Fibroblast of the conjunctiva (primary cell): ENCODE measurements at regions not wholly inside any gene's neighbourhood (a gene's known extent, or its start where the extent isn't known, plus 50 kb on each side); places are given as distances from the start of the nearest gene placed in this dataset.

ENCODE experiments used
- DNase-seq: peaks from one replicate; pipeline ENCODE4 v3.0.0-alpha.2; 2010; ENCODE audit warnings: low read depth

DNA sequence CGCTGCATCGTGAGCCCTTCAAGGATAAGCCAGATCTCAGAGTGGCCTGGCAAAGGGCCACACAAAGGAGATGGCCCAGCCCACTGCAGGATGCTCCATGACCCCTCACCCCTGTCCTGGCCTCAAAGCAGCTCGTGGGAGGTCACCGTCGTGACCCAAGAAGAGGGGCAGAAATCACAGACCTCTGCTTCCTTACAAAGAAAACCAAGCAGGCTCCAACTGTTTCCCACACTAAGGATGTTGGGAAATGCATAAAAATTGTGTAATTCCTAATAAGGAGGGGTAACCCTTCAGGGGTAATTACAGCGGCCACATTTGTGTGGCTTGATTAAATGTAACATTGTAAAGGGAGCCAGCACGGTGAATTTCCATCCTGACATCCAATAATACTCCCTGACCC, 102.3 kb downstream of the BOD1L2 start:
- no peak for DNase-seq

DNA sequence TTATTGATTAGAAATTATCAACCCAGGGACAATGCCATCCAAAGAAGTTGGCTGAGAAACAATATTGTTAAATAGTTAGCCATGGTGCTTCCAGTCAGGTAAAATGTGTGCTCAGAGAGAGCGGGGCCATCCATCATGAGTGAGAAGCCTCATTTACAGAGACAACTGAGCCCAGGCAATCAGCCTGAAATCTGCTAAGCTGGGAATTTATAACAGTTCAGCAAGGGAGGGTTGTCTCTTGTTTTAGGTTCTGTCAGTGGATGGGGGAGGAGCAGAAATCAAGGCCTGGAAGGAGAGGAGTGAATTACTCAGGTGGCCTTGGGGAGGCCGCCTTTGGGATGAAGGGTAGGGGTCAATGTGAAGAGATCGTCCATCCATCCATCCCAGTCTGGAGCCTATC, 102.5 kb upstream of the ST8SIA3 start:
- DNase-seq = no peak

DNA sequence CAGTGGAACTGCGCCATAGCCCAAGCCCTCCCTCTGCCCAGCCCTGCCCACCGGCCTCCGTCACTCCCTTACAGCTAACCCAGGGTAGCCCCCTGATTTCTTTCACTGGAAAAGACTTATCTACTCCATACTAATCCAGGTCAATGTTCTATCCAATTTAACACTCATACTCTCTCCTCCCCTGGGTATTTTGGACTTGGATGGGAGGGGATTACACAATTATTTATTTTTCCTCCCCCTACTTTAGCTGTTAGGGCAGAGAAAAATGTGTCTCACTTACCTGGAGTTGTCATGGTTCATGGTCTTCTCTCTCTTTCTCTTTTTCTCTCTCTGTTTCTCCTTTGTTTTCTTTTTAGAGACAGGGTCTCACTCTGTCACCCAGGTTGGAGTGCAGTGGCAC, 100.6 kb upstream of the ST8SIA3 start:
- no peak for DNase-seq

- no peak for DNase-seq
These were observed 98.5 kb upstream of the ST8SIA3 start for GRCh38 chr18:57253903-57254302.

DNA sequence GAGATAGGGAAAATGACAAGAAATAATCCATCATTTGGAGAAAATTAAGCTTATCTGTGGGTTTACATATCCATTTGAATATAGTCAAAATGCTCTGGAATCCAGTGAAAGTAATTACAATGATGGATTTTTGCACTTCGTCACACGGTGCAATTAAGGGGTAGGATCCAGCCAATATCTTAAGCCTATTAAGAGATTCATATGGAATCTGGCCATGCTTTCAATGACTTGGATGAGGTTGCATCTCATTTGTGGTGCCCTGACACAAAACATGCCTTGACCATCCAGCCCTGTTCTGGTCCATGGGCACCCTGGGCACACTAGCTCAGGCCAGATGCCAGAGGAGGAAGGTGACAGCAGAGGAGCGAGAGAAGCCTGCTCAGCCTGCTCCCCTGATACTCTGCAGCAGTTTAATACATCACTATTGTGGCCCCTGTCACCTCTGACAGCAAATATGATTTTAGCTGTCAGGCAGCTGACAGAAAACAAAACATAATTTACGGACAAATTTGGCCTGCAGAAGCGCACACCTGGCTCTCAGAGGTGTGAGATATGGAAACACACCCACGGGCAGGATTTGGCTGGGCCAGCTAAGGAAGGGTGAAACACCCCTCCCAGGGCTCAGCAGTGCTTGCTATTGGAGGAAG, 94.1 kb upstream of the ST8SIA3 start:
- DNase-seq = no peak

DNA sequence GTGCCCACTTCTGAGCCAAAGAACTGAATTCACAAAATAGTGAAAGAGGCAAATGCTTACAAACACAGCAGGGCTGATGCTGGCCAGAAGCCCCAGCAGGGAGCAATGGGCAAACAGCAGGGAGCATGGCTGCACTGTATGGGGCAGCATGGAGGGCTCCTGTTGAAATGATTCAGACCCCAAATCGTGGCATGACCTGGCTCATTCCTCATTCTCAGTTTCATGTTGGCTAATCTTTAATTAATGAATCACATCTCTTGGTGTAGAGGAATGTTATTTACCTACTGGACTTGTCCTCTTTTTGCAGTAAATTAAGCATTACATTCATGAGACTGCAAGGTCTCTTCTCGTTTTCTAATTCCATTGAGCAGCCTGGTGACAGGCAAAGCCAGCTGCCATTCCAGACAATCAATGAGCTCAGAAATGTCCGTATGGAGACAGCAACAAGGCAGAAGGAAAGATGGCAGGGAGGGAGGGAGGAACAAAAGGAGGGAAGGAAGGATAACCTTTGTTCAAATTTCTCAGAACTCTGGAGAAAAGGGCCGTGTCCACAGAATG, 84.9 kb upstream of the ST8SIA3 start:
- DNase-seq = no peak

GRCh38 chr18:57269756-57270155, 82.6 kb upstream of the ST8SIA3 start:
- no peak for DNase-seq

DNA sequence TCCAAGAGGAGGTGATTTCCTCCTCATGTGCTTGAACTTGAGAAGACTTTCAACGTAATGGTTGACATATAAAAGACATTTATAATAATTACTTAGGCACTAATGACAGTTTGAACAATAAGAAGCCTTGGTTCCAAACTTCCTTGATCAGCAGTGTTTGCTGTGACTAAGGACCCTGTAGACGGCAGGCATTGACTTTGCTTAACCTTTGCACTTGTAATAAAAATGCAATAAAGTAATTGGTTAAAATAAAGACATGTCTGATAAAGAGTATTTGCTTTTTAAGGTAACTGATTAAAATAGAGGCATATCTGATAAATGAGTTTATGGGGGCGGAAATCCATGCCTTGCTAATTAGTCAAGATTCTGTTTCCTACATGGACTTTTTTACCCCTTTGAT, 82.2 kb upstream of the ST8SIA3 start:
- DNase-seq = no peak

- DNase-seq = no peak
These were observed 79.2 kb upstream of the ST8SIA3 start for GRCh38 chr18:57273194-57273593.

DNA sequence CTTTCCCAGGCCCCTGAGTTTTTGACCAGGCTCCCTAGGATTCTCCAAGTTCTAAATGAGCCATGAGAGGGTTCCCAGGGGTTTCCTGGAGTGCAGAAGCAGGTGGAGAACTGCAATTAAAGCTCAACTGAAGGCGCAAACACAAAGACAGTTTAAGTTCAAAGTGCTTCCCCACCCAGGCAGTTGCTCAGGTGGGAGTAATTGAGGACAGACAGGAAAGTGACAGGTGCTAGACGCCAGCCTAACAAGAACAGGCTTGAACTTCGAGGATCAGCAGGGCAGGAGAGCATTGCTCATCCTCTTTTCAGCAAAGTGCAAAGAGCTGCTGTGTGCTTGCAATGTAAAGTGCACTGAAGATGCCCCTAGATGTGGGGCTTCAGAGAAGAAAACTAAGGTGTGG, 77.2 kb upstream of the ST8SIA3 start:
- no peak for DNase-seq

GRCh38 chr18:57276829-57277228, 75.5 kb upstream of the ST8SIA3 start:
- no peak for DNase-seq

DNA sequence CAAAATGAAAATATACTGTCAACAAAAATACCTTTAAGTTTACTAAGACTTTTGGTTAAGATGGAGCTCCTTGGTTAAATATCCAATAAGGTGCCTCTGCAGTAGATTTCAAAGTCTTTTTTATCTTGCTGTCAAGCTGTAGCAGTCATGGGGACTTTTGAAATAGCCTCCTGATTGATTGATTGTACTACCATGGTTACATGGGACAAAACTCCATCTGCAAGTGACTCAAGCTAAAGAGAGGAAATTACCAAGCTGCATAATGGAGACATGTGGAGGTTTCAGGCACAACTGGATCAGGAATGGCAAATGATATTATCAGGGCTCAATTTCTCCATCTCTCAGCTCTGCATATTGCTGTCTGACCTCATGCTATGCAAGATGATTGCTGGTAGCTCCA, 73.4 kb upstream of the ST8SIA3 start:
- DNase-seq = no peak

- DNase-seq = no peak
These were observed 70.8 kb upstream of the ST8SIA3 start for GRCh38 chr18:57281519-57281918.

GRCh38 chr18:57286949-57287348, 65.4 kb upstream of the ST8SIA3 start:
- no peak for DNase-seq

- no peak for DNase-seq
These were observed 64.6 kb upstream of the ST8SIA3 start for GRCh38 chr18:57287766-57288165.

- DNase-seq = no peak
These were observed 57.8 kb upstream of the ST8SIA3 start for GRCh38 chr18:57294547-57294946.

DNA sequence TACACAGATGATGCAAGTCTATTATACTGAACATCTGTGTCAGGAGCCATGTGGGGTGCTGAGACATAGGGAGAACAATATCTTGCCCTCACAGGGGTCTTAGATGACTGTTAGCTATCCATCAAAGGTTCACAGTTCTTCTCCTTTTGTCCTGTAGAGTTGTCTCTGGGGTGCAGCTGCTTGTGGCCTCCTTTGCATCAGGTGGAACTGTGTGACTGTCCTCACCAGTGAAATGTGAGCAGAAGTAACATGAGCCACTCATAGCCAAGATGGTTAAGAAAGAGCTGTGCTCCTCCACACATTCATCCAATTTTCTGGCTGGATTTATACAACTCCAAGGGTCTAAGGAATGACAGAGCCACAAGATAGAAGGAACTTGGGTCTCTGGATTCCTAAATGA, 56.0 kb upstream of the ST8SIA3 start:
- no peak for DNase-seq

DNA sequence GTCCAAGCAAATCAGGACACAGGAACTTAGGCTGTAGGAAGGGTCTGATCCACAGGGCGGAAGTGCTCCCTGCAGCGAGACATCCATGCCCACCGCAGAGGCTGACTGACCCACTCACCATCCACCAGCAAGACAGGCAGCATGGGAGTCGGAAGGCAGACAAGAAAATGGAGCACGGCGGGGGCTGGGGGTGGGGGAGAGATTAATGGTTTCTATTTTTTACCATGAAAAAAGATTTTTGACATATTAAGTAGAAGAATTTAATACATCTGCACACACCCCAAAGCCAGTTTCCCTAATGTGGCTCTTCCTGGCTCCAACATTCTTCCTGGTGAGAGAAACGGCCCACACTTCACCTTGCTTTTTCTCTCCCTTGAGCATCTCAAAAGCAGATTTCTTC, 55.1 kb upstream of the ST8SIA3 start:
- DNase-seq = no peak

DNA sequence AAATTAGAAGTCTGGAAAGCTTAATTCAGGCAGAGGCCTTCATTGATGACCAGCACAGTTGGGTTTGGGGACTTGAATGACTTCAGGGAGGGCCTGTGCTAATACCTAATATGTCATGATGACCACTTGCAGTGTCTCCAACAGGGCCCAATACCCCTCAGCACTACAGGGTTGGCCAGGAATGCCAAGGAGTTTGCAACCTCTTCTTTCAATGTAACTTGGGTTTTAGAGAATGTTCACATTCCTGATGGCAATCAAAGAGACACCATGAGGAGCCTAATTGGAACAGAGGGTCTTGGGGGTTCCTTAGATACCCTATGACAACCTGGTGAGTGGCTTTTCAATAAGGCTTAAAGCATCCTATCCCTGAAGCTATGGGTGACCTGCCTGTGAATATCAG, 52.4 kb upstream of the ST8SIA3 start:
- DNase-seq = no peak

DNA sequence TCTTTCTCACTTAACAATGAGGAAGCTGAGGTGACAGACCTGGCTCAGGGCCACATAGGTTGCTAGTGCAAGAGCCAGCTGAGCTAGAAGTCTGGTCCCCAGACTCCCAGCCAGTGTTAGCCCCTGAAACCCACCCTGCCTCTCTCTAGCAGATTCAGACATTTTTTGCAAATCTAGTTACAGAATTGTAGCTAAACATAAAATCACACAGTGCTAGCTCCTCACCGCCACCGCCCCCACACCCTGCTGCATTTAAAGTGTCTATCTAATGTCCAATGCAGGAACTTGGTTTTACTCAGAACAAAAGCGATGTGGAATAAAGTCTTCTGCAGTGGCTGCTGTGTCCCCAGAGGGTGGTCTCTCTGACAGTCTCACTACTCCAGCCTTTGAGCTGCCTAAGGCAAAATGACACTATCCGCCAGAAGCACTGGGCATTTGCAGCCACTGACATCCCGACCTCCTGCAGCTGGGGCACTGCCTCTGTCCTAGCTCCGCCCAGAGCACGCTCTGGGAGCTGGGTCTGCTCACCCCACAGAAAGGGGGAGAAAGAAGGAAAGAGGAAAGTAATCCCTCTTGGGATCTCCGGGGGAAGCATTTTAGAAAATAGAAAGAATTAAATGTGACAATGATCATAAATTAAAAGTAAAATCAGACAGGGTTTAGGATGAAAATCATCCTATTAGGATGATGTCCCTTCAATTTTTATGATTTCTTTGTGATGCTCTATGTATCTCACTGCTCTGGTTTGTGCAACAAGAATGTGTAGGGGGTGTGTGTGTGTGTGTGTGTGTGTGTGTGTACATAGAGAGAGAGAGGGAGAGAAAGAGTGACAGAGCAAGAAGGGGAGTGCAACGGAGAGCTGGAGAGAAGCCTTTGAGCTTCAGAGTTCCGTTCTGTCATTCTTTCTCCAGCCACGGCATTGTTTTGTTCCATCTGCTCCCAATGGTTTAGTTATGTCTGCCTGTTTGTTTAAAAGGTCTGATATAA, 50.5 kb upstream of the ST8SIA3 start:
- no peak for DNase-seq
